ENCODE measurements at regions not wholly inside any gene's neighbourhood (a gene's known extent, or its start where the extent isn't known, plus 50 kb on each side); places are given as distances from the start of the nearest gene placed in this dataset.

- Mint-ChIP-seq H3K4me3 (no peak overlapping the region), H3K27ac (no peak overlapping the region), H3K4me1 (ENCODE audit: unreplicated experiment) (no peaks in the 10 kb centered on the region), H3K9me3 (peaks cover 4% of the 10 kb centered on the region), H3K36me3 (no peaks in the 10 kb centered on the region), H3K27me3 (no peaks in the 10 kb centered on the region)
- no peak for TF ChIP-seq CTCF (conservative IDR thresholded peaks at IDR 0.05)
- no peak for DNase-seq (ENCODE audit: extremely low spot score, unreplicated experiment)
Observed at GRCh38 chr5:24290536-24290935, 354.2 kb downstream of the CDH10 start.

- H3K9me3 Mint-ChIP-seq, result peaks cover 4% of the 10 kb centered on the region
- no peak overlapping the region for H3K27ac Mint-ChIP-seq
- no peak for TF ChIP-seq CTCF (conservative IDR thresholded peaks at IDR 0.05)
- H3K36me3 Mint-ChIP-seq, result no peaks in the 10 kb centered on the region
- DNase-seq (ENCODE audit: extremely low spot score, unreplicated experiment), result no peak
- no peaks in the 10 kb centered on the region for H3K27me3 Mint-ChIP-seq
- no peaks in the 10 kb centered on the region for H3K4me1 Mint-ChIP-seq (ENCODE audit: unreplicated experiment)
- H3K4me3 Mint-ChIP-seq, result no peak overlapping the region
Observed at GRCh38 chr5:24291916-24292315, 352.9 kb downstream of the CDH10 start.

- no peak for DNase-seq (ENCODE audit: extremely low spot score, unreplicated experiment)
- Mint-ChIP-seq H3K36me3 (no peaks in the 10 kb centered on the region), H3K4me3 (no peak overlapping the region), H3K27me3 (no peaks in the 10 kb centered on the region), H3K9me3 (peaks cover 4% of the 10 kb centered on the region), H3K27ac (no peak overlapping the region), H3K4me1 (ENCODE audit: unreplicated experiment) (no peaks in the 10 kb centered on the region)
- no peak for TF ChIP-seq CTCF (conservative IDR thresholded peaks at IDR 0.05)
Observed at GRCh38 chr5:24294333-24294732, 350.4 kb downstream of the CDH10 start.

GRCh38 chr5:24314106-24314505, 330.7 kb downstream of the CDH10 start:
- Mint-ChIP-seq H3K4me3 (no peak overlapping the region), H3K9me3 (peaks cover 4% of the 10 kb centered on the region), H3K27me3 (no peaks in the 10 kb centered on the region), H3K4me1 (ENCODE audit: unreplicated experiment) (no peaks in the 10 kb centered on the region), H3K27ac (no peak overlapping the region), H3K36me3 (no peaks in the 10 kb centered on the region)
- no peak for TF ChIP-seq CTCF (conservative IDR thresholded peaks at IDR 0.05)
- DNase-seq (ENCODE audit: extremely low spot score, unreplicated experiment), result no peak

GRCh38 chr5:24320643-24321042, 324.1 kb downstream of the CDH10 start:
- no peaks in the 10 kb centered on the region for H3K36me3 Mint-ChIP-seq
- TF ChIP-seq CTCF (conservative IDR thresholded peaks at IDR 0.05), result no peak
- H3K4me3 Mint-ChIP-seq, result no peak overlapping the region
- H3K27me3 Mint-ChIP-seq, result no peaks in the 10 kb centered on the region
- no peak overlapping the region for H3K27ac Mint-ChIP-seq
- no peak for DNase-seq (ENCODE audit: extremely low spot score, unreplicated experiment)
- H3K4me1 Mint-ChIP-seq (ENCODE audit: unreplicated experiment), result peaks cover 4% of the 10 kb centered on the region
- peaks cover 4% of the 10 kb centered on the region for H3K9me3 Mint-ChIP-seq

GRCh38 chr5:24325306-24325832, 319.4 kb downstream of the CDH10 start:
- TF ChIP-seq CTCF (conservative IDR thresholded peaks at IDR 0.05), result no peak
- DNase-seq (ENCODE audit: extremely low spot score, unreplicated experiment), result no peak
- Mint-ChIP-seq H3K4me1 (ENCODE audit: unreplicated experiment) (peaks cover 10% of the 10 kb centered on the region), H3K4me3 (no peak overlapping the region), H3K36me3 (no peaks in the 10 kb centered on the region), H3K27me3 (no peaks in the 10 kb centered on the region), H3K9me3 (no peaks in the 10 kb centered on the region), H3K27ac (no peak overlapping the region)

Measured in type B pancreatic cell (in vitro differentiated cells).